Left lobe of liver (tissue), 2 donors: ENCODE measurements at regions not wholly inside any gene's neighbourhood (a gene's known extent, or its start where the extent isn't known, plus 50 kb on each side); places are given as distances from the start of the nearest gene placed in this dataset.
A peak's percentile ranks its signal among the peaks of the same experiment; 100 is the strongest.
"Not testable (repeated sequence)": the region's sequence is repeated elsewhere in the genome, so short reads cannot be mapped to it uniquely, and the experiment has no call there.

ENCODE experiments used
- ATAC-seq: fragments of 200-7000 bp; cut with Tn5 transposase; one replicate; pipeline ENCODE4 v1.9.1; 2020; ENCODE audit warnings: mild to moderate bottlenecking, moderate library complexity
- DNase-seq: peaks from one replicate; pipeline ENCODE4 v3.0.0-alpha.2; 2020; ENCODE audit warnings: low spot score
- donor health status: DM: no; HTN: no; CAD: no; lungs with moderate emphysema.
- donor health status: DM: no; HTN: yes; CAD: no.

- ATAC-seq (no peak), DNase-seq (no peak)
These were observed 92.2 kb upstream of the GNAQ start for GRCh38 chr9:78123808-78124207.

DNA sequence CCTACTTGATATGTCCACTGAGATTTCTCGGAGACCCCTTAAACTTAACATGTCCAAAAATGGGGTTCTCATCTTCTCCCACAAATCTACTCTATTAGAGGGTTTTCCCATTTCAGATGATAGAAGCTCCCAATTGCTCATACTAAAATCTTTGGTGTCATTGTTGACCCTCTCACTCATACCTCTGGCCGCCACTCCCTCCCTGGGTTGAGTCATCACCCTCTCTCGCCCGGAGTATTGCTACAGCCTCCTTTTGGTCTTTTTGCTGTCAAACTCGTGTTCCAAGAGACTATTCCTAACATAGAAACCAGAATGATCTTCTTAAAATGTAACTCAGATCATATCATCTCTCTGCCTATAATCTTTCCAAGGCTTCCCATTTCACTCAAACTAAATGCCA is 91.0 kb upstream of the GNAQ start:
- DNase-seq (no peak), ATAC-seq (no peak)

- peak; percentile 78 for ATAC-seq
These were observed 89.9 kb upstream of the GNAQ start for GRCh38 chr9:78121488-78121887.

GRCh38 chr9:78118742-78119473 is 87.3 kb upstream of the GNAQ start:
- no peak for DNase-seq

More at GRCh38 chr9:78121488-78121887, 89.9 kb upstream of the GNAQ start:
- peak; percentile 60 for DNase-seq

GRCh38 chr9:78115073-78115472 is 83.5 kb upstream of the GNAQ start:
- ATAC-seq = no peak
- DNase-seq = no peak

More at GRCh38 chr9:78118742-78119473, 87.3 kb upstream of the GNAQ start:
- no peak for ATAC-seq

- no peak for DNase-seq
- no peak for ATAC-seq
These were observed 83.0 kb upstream of the GNAQ start for GRCh38 chr9:78114581-78114980.

- ATAC-seq (no peak), DNase-seq (no peak)
These were observed 80.8 kb upstream of the GNAQ start for GRCh38 chr9:78112406-78112805.

- no peak for ATAC-seq
- DNase-seq = no peak
These were observed 80.4 kb upstream of the GNAQ start for GRCh38 chr9:78112004-78112403.

DNA sequence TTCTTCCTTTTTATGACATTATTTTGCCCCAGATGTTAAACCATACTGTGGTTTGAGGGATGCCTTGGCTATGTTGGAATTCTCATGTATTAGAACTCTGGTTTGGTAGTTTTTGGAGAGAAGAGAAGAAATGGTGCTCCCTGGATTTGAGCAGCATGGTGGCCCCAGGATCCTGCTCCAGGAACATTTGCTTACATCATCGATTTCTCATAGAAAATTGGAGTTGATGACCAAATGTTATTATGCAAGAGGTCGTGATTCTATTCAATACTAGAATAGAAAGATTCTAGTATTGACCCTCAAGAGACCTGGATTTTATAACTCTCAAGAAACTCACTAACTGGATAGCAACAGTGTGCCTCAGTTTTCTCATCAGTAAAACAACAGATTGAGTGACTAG is 77.5 kb upstream of the GNAQ start:
- no peak for DNase-seq
- ATAC-seq = no peak

GRCh38 chr9:78106586-78106985 is 75.0 kb upstream of the GNAQ start:
- not testable (repeated sequence) for ATAC-seq, DNase-seq

DNA sequence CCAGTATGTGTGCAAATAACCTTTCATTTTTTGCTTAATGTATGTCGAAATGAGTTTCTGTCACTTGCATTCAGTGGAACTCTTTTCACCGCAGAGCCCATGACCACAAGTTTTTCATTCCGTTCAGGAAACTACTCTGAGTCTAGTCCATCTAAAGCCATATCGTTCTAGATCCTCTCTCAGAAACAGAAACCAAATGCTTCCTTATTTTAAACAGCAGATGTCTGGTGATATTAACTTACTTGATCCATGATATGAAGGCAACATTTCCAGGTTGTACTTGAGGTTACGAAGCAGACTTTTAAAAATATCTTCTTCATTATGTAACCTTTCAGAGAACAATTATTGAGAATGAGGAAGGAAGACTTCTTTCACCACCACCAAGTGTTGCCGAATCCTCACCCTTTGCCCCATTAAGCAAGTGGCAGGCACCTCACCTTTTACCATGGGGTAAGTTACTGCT is 72.4 kb upstream of the GNAQ start:
- no peak for ATAC-seq
- DNase-seq = no peak

DNA sequence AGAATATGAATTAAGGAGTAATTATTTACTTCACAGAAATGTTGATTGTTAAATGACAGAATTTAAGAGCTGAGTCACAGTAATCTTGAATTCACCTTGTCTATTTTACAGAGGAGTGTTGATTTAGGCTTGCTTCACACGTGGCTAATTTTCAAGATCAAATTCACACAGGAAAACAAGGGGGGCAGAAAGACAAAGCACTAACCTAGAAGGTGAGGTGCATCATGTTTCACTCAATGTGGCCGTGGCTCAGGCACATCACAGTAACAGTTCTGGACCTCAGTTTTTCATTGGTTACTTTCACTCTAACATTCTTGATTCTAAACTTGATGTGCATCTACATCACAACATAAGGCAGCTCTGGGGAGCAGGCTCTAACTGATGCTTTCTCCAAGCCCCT is 69.6 kb upstream of the GNAQ start:
- no peak for DNase-seq
- no peak for ATAC-seq

DNA sequence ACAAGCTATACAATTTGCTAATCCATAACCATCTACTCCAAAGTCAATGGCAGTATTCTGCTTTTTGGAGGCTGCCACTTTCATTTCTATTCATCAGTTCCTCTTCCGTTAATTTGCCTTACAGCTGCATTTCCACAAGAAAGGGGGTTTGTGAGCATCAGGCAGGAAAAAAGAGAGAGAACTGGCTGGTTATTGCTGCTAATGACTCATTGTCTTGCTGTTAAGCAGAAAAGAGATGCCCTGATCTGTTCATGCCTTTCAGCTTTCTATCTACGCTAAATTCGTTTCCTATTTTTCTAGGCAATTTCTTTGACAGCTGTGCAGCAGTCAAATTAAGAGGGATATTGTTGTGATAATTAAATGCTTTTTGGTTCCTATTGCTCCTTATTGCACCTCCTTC is 65.9 kb upstream of the GNAQ start:
- no peak for DNase-seq
- no peak for ATAC-seq

- DNase-seq = no peak
- ATAC-seq = no peak
These were observed 60.1 kb upstream of the GNAQ start for GRCh38 chr9:78091731-78092130.

GRCh38 chr9:78089111-78089510 is 57.5 kb upstream of the GNAQ start:
- ATAC-seq (no peak), DNase-seq (no peak)

DNA sequence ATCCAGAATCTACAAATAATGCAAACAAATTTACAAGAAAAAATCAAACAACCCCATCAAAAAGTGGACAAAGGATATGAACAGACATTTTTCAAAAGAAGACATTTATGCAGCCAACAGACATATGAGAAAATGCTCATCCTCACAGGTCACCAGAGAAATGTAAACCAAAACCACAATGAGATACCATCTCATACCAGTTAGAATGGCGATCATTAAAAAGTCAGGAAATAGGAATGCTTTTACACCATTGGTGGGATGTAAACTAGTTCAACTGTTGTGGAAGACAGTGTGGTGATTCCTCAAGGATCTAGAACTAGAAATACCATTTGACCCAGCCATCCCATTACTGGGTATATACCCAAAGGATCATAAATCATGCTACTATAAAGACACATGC is 56.6 kb upstream of the GNAQ start:
- not testable (repeated sequence) for ATAC-seq, DNase-seq
